NCI-H1417 (cell line): ENCODE measurements at regions not wholly inside any gene's neighbourhood (a gene's known extent, or its start where the extent isn't known, plus 50 kb on each side); places are given as distances from the start of the nearest gene placed in this dataset.
"Not testable (repeated sequence)": the region's sequence is repeated elsewhere in the genome, so short reads cannot be mapped to it uniquely, and the experiment has no call there.

Source experiments
- DNase-seq, 3 experiments: peaks; one replicate each; lab custom pipeline; 2025; lab: John Stamatoyannopoulos, UW

- no peak for DNase-seq
Observed at GRCh38 chr2:72031346-72032110, 116.1 kb downstream of the CYP26B1 start.

- DNase-seq = no peak
Observed at GRCh38 chr2:72028996-72029395, 118.7 kb downstream of the CYP26B1 start.

- no peak for DNase-seq
Observed at GRCh38 chr2:72028351-72028995, 119.2 kb downstream of the CYP26B1 start.

- no peak for DNase-seq
Observed at GRCh38 chr2:72027426-72028161, 120.1 kb downstream of the CYP26B1 start.

- DNase-seq = no peak
Observed at GRCh38 chr2:72026819-72027425, 120.7 kb downstream of the CYP26B1 start.

- peak in 1 of 3 experiments; percentile 10 for DNase-seq
Observed at GRCh38 chr2:72024451-72025175, 123.0 kb downstream of the CYP26B1 start.

GRCh38 chr2:72023678-72024390 is 123.8 kb downstream of the CYP26B1 start:
- no peak for DNase-seq

GRCh38 chr2:72021371-72021770 is 126.3 kb downstream of the CYP26B1 start:
- DNase-seq = not testable (repeated sequence)

GRCh38 chr2:72015266-72015665 is 132.4 kb downstream of the CYP26B1 start:
- no peak for DNase-seq

GRCh38 chr2:72014831-72015230 is 132.8 kb downstream of the CYP26B1 start:
- DNase-seq = no peak

GRCh38 chr2:72013726-72014125 is 133.9 kb downstream of the CYP26B1 start:
- no peak for DNase-seq

- no peak for DNase-seq
Observed at GRCh38 chr2:72012886-72013574, 134.6 kb downstream of the CYP26B1 start.

- no peak for DNase-seq
Observed at GRCh38 chr2:72011791-72012190, 135.9 kb downstream of the CYP26B1 start.

GRCh38 chr2:72011370-72011689 is 136.3 kb downstream of the CYP26B1 start:
- DNase-seq = no peak

GRCh38 chr2:72010647-72011369 is 136.9 kb downstream of the CYP26B1 start:
- DNase-seq = no peak

- no peak for DNase-seq
Observed at GRCh38 chr2:72008608-72009007, 139.1 kb downstream of the CYP26B1 start.

- DNase-seq = no peak
Observed at GRCh38 chr2:72007402-72007801, 140.3 kb downstream of the CYP26B1 start.

- DNase-seq = no peak
Observed at GRCh38 chr2:72006188-72006736, 141.4 kb downstream of the CYP26B1 start.

- no peak for DNase-seq
Observed at GRCh38 chr2:72004976-72005375, 142.7 kb downstream of the CYP26B1 start.
